ENCODE measurements at regions not wholly inside any gene's neighbourhood (a gene's known extent, or its start where the extent isn't known, plus 50 kb on each side); places are given as distances from the start of the nearest gene placed in this dataset.

DNA sequence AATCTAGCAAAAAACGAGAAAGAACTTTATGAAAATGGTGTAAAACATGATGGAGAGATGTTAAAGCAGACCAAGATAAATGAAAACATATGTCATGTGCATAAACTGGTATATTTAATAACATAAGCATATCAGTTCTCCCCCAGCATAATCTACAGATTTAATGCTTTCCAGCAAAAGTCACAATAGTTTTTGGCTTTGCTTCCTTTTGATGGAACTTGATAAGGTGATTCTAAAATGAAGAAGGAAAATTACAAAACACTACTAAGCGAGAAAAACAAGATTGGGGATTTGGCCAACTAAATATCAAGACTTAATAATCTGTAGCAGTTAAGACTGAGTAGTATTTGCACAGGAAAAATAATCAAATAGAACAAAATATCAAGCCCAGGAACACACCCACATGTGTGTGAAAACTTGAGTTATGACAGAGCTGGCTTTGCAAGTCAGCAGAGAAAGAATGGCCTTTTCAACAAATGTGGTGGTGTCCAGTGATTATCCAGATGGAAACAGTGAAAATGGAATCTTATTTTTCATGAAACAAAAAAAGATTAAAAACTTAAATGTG is 83.7 kb upstream of the L3MBTL4 start:
- H3K4me3 Mint-ChIP-seq (ENCODE audit: unreplicated experiment), result no peak overlapping the region
- DNase-seq, result no peak
- no peaks in the 10 kb centered on the region for H3K9me3 Mint-ChIP-seq (ENCODE audit: unreplicated experiment)
- H3K27me3 Mint-ChIP-seq (ENCODE audit: unreplicated experiment), result no peaks in the 10 kb centered on the region
- TF ChIP-seq, protein P1, sequence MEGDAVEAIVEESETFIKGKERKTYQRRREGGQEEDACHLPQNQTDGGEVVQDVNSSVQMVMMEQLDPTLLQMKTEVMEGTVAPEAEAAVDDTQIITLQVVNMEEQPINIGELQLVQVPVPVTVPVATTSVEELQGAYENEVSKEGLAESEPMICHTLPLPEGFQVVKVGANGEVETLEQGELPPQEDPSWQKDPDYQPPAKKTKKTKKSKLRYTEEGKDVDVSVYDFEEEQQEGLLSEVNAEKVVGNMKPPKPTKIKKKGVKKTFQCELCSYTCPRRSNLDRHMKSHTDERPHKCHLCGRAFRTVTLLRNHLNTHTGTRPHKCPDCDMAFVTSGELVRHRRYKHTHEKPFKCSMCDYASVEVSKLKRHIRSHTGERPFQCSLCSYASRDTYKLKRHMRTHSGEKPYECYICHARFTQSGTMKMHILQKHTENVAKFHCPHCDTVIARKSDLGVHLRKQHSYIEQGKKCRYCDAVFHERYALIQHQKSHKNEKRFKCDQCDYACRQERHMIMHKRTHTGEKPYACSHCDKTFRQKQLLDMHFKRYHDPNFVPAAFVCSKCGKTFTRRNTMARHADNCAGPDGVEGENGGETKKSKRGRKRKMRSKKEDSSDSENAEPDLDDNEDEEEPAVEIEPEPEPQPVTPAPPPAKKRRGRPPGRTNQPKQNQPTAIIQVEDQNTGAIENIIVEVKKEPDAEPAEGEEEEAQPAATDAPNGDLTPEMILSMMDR (IDR thresholded peaks at IDR 0.05; ENCODE audit: partially characterized antibody, unreplicated experiment), result no peak
- no peak overlapping the region for H3K27ac Mint-ChIP-seq (ENCODE audit: unreplicated experiment)
- no peaks in the 10 kb centered on the region for H3K36me3 Mint-ChIP-seq (ENCODE audit: unreplicated experiment)
- no peaks in the 10 kb centered on the region for H3K4me1 Mint-ChIP-seq (ENCODE audit: low read depth, unreplicated experiment)

GRCh38 chr18:6504605-6505497 is 90.1 kb upstream of the L3MBTL4 start:
- no peak overlapping the region for H3K27ac Mint-ChIP-seq (ENCODE audit: unreplicated experiment)

GRCh38 chr18:6505498-6505875 is 90.8 kb upstream of the L3MBTL4 start:
- H3K36me3 Mint-ChIP-seq (ENCODE audit: unreplicated experiment), result no peaks in the 10 kb centered on the region
- TF ChIP-seq, protein P1 (IDR thresholded peaks at IDR 0.05; ENCODE audit: partially characterized antibody, unreplicated experiment), result no peak
- H3K27ac Mint-ChIP-seq (ENCODE audit: unreplicated experiment), result no peak overlapping the region
- H3K9me3 Mint-ChIP-seq (ENCODE audit: unreplicated experiment), result no peaks in the 10 kb centered on the region
- no peak for DNase-seq
- H3K4me1 Mint-ChIP-seq (ENCODE audit: low read depth, unreplicated experiment), result no peaks in the 10 kb centered on the region
- no peaks in the 10 kb centered on the region for H3K27me3 Mint-ChIP-seq (ENCODE audit: unreplicated experiment)
- H3K4me3 Mint-ChIP-seq (ENCODE audit: unreplicated experiment), result no peak overlapping the region

More at GRCh38 chr18:6504605-6505497, 90.1 kb upstream of the L3MBTL4 start:
- no peak overlapping the region for H3K4me3 Mint-ChIP-seq (ENCODE audit: unreplicated experiment)
- no peaks in the 10 kb centered on the region for H3K36me3 Mint-ChIP-seq (ENCODE audit: unreplicated experiment)
- no peak for DNase-seq
- no peaks in the 10 kb centered on the region for H3K9me3 Mint-ChIP-seq (ENCODE audit: unreplicated experiment)
- TF ChIP-seq, protein P1 (IDR thresholded peaks at IDR 0.05; ENCODE audit: partially characterized antibody, unreplicated experiment), result no peak
- no peaks in the 10 kb centered on the region for H3K27me3 Mint-ChIP-seq (ENCODE audit: unreplicated experiment)
- no peaks in the 10 kb centered on the region for H3K4me1 Mint-ChIP-seq (ENCODE audit: low read depth, unreplicated experiment)

GRCh38 chr18:6509417-6509816 is 94.7 kb upstream of the L3MBTL4 start:
- TF ChIP-seq, protein P1 (IDR thresholded peaks at IDR 0.05; ENCODE audit: partially characterized antibody, unreplicated experiment), result no peak
- Mint-ChIP-seq H3K36me3 (ENCODE audit: unreplicated experiment) (no peaks in the 10 kb centered on the region), H3K9me3 (ENCODE audit: unreplicated experiment) (peaks cover 3% of the 10 kb centered on the region), H3K4me3 (ENCODE audit: unreplicated experiment) (no peak overlapping the region), H3K27ac (ENCODE audit: unreplicated experiment) (no peak overlapping the region), H3K4me1 (ENCODE audit: low read depth, unreplicated experiment) (no peaks in the 10 kb centered on the region), H3K27me3 (ENCODE audit: unreplicated experiment) (no peaks in the 10 kb centered on the region)
- DNase-seq, result no peak

GRCh38 chr18:6509832-6510231 is 95.1 kb upstream of the L3MBTL4 start:
- Mint-ChIP-seq H3K27me3 (ENCODE audit: unreplicated experiment) (no peaks in the 10 kb centered on the region), H3K36me3 (ENCODE audit: unreplicated experiment) (no peaks in the 10 kb centered on the region), H3K4me3 (ENCODE audit: unreplicated experiment) (no peak overlapping the region), H3K4me1 (ENCODE audit: low read depth, unreplicated experiment) (no peaks in the 10 kb centered on the region), H3K9me3 (ENCODE audit: unreplicated experiment) (peaks cover 3% of the 10 kb centered on the region), H3K27ac (ENCODE audit: unreplicated experiment) (no peak overlapping the region)
- TF ChIP-seq, protein P1 (IDR thresholded peaks at IDR 0.05; ENCODE audit: partially characterized antibody, unreplicated experiment), result no peak
- no peak for DNase-seq

All from glutamatergic neuron (in vitro differentiated cells).